Upper lobe of right lung (tissue), 1 donor: ENCODE measurements at regions not wholly inside any gene's neighbourhood (a gene's known extent, or its start where the extent isn't known, plus 50 kb on each side); places are given as distances from the start of the nearest gene placed in this dataset.

Experiments
- ATAC-seq: fragments of 200-7000 bp; cut with Tn5 transposase; one replicate; pipeline ENCODE4 v1.9.1; 2020; ENCODE audit warnings: mild to moderate bottlenecking, moderate library complexity
- DNase-seq: peaks from one replicate; pipeline ENCODE4 v3.0.0-alpha.2; 2020
- H3K27ac ChIP-seq: fragments of 200-600 bp; one replicate; pipeline ENCODE4 v1.8.0; 2022
- H3K27me3 ChIP-seq: fragments of 200-600 bp; one replicate; pipeline ENCODE4 v1.8.0; 2022; ENCODE audit warnings: mild to moderate bottlenecking
- H3K36me3 ChIP-seq: fragments of 200-600 bp; one replicate; pipeline ENCODE4 v1.8.0; 2022
- H3K4me1 ChIP-seq: fragments of 200-600 bp; one replicate; pipeline ENCODE4 v1.8.0; 2022
- H3K4me3 ChIP-seq: fragments of 200-600 bp; one replicate; pipeline ENCODE4 v1.8.0; 2022; ENCODE audit warnings: mild to moderate bottlenecking
- H3K9me3 ChIP-seq: fragments of 200-600 bp; one replicate; pipeline ENCODE4 v1.8.0; 2022
- intact Hi-C: fragments of 100-400 bp; cut with DNase I; formaldehyde crosslinking; loops from one replicate; pipeline ENCODE4 v1.11.0; 2022
- TF ChIP-seq, protein P1 (sequence below): fragments of 200-600 bp; IDR thresholded peaks from one replicate; pipeline ENCODE4 v1.8.0; 2022; ENCODE audit warnings: antibody characterized with exemption
- donor health status: DM: no; HTN: yes; CAD: no; lungs with severe emphysema.

DNA sequence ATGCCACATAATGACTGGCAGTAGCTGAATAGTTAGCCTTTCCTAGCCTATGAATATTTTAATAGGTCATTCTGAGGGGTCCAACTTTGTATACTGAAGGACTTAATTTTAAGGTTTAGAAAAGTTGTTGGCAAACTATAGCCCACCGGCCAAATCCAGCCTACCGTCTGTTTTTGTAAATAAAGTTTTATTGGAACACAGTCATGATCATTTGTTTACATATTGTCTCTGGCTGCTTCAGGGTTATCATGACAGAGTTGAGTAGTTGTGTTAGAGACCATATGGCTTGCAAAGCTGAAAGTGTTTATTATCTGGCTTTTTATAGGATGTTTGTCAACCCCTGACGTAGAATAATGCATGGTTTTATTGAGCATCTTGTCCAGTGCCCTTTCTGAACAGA, 73.4 kb downstream of the NTMT2 start:
- Histone ChIP-seq H3K27ac (no peak overlapping the region), H3K9me3 (no peaks in the 10 kb centered on the region), H3K36me3 (no peaks in the 10 kb centered on the region), H3K27me3 (no peaks in the 10 kb centered on the region), H3K4me3 (no peak overlapping the region), H3K4me1 (no peaks in the 10 kb centered on the region)
- intact Hi-C loops, result no loop called here
- DNase-seq (no peak), ATAC-seq (no peak)
- TF ChIP-seq, protein P1, sequence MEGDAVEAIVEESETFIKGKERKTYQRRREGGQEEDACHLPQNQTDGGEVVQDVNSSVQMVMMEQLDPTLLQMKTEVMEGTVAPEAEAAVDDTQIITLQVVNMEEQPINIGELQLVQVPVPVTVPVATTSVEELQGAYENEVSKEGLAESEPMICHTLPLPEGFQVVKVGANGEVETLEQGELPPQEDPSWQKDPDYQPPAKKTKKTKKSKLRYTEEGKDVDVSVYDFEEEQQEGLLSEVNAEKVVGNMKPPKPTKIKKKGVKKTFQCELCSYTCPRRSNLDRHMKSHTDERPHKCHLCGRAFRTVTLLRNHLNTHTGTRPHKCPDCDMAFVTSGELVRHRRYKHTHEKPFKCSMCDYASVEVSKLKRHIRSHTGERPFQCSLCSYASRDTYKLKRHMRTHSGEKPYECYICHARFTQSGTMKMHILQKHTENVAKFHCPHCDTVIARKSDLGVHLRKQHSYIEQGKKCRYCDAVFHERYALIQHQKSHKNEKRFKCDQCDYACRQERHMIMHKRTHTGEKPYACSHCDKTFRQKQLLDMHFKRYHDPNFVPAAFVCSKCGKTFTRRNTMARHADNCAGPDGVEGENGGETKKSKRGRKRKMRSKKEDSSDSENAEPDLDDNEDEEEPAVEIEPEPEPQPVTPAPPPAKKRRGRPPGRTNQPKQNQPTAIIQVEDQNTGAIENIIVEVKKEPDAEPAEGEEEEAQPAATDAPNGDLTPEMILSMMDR, result no peak

DNA sequence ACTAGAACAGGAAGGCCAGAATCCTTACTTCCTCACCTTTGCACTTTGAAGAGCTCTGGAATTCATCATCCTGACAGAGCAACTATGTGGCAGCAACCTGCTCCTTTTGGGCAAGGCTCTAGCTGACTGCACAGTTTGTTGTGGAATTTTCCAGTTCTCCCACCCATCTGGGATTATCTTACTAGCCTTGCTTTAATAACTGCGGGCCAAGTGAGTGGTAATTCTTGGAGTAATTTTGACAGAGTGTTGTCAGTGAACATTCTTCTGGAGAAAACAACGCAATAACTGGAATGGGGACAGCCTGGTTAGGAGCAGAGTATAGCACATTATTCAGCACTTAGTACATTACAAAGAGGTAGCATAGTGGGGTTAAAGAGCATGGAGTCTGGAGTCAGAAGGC, 75.3 kb downstream of the NTMT2 start:
- H3K27me3 ChIP-seq, result no peaks in the 10 kb centered on the region
- H3K9me3 ChIP-seq, result no peaks in the 10 kb centered on the region
- H3K4me1 ChIP-seq, result no peaks in the 10 kb centered on the region
- DNase-seq (no peak), ATAC-seq (no peak)
- H3K4me3 ChIP-seq, result no peak overlapping the region
- no peaks in the 10 kb centered on the region for H3K36me3 ChIP-seq
- intact Hi-C loops, result no loop called here
- TF ChIP-seq, protein P1, result no peak
- no peak overlapping the region for H3K27ac ChIP-seq

DNA sequence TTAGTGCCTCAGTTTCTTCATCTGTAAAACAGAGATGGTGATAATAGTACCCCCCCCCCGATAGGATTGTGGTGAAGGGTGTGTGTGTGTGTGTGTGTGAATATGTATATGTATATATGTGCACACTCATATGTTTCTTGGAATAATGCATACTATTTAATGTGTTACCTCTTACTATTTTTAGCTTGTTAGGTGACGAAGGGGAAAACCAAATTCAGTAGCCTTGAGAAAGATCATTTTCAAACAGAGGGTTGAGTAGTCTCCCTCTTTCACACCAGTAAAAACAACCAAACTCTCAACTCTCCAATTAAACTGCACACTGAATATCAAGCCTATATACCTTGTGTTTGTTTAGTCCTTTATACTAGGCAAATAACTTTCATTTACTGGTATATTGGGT, 75.7 kb downstream of the NTMT2 start:
- intact Hi-C loops, result no loop called here
- no peaks in the 10 kb centered on the region for H3K9me3 ChIP-seq
- no peak for ATAC-seq
- no peak overlapping the region for H3K4me3 ChIP-seq
- DNase-seq, result no peak
- TF ChIP-seq, protein P1, result no peak
- no peaks in the 10 kb centered on the region for H3K27me3 ChIP-seq
- no peak overlapping the region for H3K27ac ChIP-seq
- H3K36me3 ChIP-seq, result no peaks in the 10 kb centered on the region
- no peaks in the 10 kb centered on the region for H3K4me1 ChIP-seq

DNA sequence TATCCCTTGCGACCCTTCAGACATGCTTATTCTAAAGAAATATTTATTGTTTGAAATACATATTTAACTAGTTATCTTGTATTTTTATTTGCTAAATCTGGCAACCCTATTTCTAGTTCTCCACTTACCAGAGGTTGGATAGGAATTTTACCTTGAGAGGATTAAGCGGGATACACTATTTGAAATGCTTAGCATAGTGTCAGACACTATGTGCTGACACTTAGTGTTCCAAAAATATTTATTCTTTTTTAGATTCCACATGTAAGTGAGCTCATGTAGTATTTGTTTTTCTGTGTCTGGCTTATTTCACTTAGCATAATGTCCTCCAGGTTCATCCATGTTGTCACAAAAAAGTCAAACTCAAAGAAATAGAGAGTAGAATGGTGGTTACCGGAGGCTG, 78.7 kb downstream of the NTMT2 start:
- intact Hi-C loops, result no loop called here
- ATAC-seq, result no peak
- no peak overlapping the region for H3K4me3 ChIP-seq
- TF ChIP-seq, protein P1, result no peak
- H3K4me1 ChIP-seq, result no peaks in the 10 kb centered on the region
- H3K27me3 ChIP-seq, result no peaks in the 10 kb centered on the region
- H3K9me3 ChIP-seq, result no peaks in the 10 kb centered on the region
- no peak for DNase-seq
- H3K36me3 ChIP-seq, result no peaks in the 10 kb centered on the region
- H3K27ac ChIP-seq, result no peak overlapping the region

DNA sequence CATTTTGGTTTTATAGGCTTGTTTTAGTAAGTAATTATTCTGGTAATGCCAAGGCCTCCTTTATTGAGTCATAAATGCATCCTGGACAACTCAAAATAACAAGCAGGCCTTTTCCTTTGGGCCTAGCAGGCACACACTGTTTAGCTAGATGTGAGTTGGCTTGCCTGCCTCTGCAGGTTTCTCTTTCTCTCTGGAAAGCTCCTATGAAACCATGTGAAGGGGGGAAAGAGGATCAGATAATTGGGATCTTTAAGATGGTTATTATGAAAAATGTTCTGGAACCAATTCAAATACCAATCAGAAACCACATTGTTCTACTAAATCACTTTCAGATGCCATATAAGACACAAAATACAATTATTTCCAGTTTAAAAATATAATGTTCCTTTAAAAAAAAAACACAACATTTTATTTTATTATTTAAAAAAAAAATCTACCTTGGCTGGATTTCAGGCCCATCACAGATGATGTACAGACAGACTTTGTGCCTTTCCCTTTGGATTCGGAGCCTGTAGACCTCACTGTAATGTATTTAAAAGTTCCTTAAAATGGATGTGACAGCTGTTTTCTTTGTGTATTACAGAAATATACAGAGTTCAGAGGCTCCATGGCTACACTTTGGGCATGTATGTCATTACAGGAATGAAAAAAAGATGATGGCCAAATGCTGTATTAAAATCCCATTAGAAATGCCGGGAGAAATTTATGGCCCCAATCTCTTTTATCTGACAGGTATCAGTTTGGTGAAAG, 80.2 kb downstream of the NTMT2 start:
- no peak overlapping the region for H3K27ac ChIP-seq
- H3K4me3 ChIP-seq, result no peak overlapping the region
- TF ChIP-seq, protein P1, result no peak
- no peaks in the 10 kb centered on the region for H3K36me3 ChIP-seq
- no peaks in the 10 kb centered on the region for H3K4me1 ChIP-seq
- DNase-seq, result no peak
- ATAC-seq, result no peak
- H3K27me3 ChIP-seq, result no peaks in the 10 kb centered on the region
- intact Hi-C loops, result no loop called here
- no peaks in the 10 kb centered on the region for H3K9me3 ChIP-seq

GRCh38 chr1:170226767-170227166, 81.0 kb downstream of the NTMT2 start:
- H3K4me3 ChIP-seq, result no peak overlapping the region
- no peak for DNase-seq
- TF ChIP-seq, protein P1, result no peak
- no peak overlapping the region for H3K27ac ChIP-seq
- no peaks in the 10 kb centered on the region for H3K4me1 ChIP-seq
- no peaks in the 10 kb centered on the region for H3K9me3 ChIP-seq
- no peak for ATAC-seq
- H3K36me3 ChIP-seq, result no peaks in the 10 kb centered on the region
- no peaks in the 10 kb centered on the region for H3K27me3 ChIP-seq
- intact Hi-C loops, result no loop called here
